Prostate gland (tissue), 2 donors: ENCODE measurements at regions not wholly inside any gene's neighbourhood (a gene's known extent, or its start where the extent isn't known, plus 50 kb on each side); places are given as distances from the start of the nearest gene placed in this dataset.

Experiments
- DNase-seq: peaks from one replicate; pipeline ENCODE4 v3.0.0-alpha.2; 2019; ENCODE audit warnings: low spot score
- H3K27ac ChIP-seq, 2 donors: fragments of 200-600 bp; sonication (generic); 2 replicates each; pipeline ENCODE4 v1.5.1; 2017 to 2019
- H3K27me3 ChIP-seq: fragments of 200-600 bp; sonication (generic); replicated peaks from 2 replicates; pipeline ENCODE4 v1.5.1; 2019; ENCODE audit not compliant: insufficient read depth
- H3K36me3 ChIP-seq, 2 donors: fragments of 200-600 bp; sonication (generic); 1 replicate in 1 of 2; 2 replicates in 1 of 2; pipeline versions ENCODE4 v1.5.1 to v1.8.1; 2017 to 2019
- H3K4me1 ChIP-seq: fragments of 200-600 bp; sonication (generic); replicated peaks from 2 replicates; pipeline ENCODE4 v1.5.1; 2019
- H3K4me3 ChIP-seq, 2 donors: fragments of 200-600 bp; sonication (generic); 2 replicates each; pipeline ENCODE4 v1.5.1; 2017 to 2019
- H3K9me3 ChIP-seq: fragments of 200-600 bp; sonication (generic); 2 replicates; pipeline ENCODE4 v1.5.1; 2017
- POLR2A ChIP-seq: fragments of 450-650 bp; IDR thresholded peaks from one replicate; pipeline ENCODE4 v1.6.1; 2016; ENCODE audit warnings: antibody characterized with exemption, mild to moderate bottlenecking
- POLR2AphosphoS5 ChIP-seq: sonication (generic); formaldehyde crosslinking; IDR thresholded peaks from one replicate; pipeline ENCODE4 v1.6.1; 2017; ENCODE audit warnings: antibody characterized with exemption
- WGBS: methylation state at CpG from one replicate; pipeline ENCODE4 v1.1.5; 2018; 5-methylcytosine and 5-hydroxymethylcytosine counted together
- intact Hi-C: fragments of 100-400 bp; cut with DNase I; formaldehyde crosslinking; loops from one replicate; pipeline ENCODE4 v1.14.2; 2022
- TF ChIP-seq, protein P1 (sequence below), 4 experiments: fragments of 200-600 bp in 2 of 4; fragments of 450-650 bp in 2 of 4; sonication (generic) in 2 of 4; IDR thresholded peaks; 1 replicate in 3 of 4; 2 replicates in 1 of 4; pipeline ENCODE4 v1.5.1; 2016 to 2019; ENCODE audit warnings: antibody characterized with exemption in 4 of 4, mild to moderate bottlenecking in 2 of 4, moderate library complexity in 2 of 4

DNA sequence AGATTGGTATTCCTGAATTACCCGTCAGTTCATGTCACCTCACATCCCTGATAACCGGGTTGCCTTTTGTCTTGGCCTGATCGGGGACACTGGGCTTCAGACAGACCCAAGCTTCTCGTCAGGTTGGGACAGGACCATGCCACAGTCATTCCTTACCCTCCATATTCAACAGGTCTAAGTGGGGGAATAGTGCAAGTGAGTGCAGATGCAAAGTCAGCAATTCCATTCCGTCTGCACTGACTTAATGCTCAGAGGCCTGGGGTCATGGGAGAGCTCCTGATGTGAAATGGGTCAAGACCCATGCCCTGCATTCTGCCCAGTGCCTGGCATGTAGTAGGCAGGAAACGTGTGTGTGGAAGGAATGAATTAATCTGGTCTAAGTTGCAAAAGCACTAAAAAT, 95.4 kb upstream of the PITRM1 start:
- no peak for DNase-seq
- no peaks in the 10 kb centered on the region for H3K27me3 ChIP-seq
- no peaks in the 10 kb centered on the region for H3K36me3 ChIP-seq
- H3K27ac ChIP-seq, result no peak overlapping the region
- TF ChIP-seq POLR2AphosphoS5 (no peak), POLR2A (no peak)
- intact Hi-C loops, result no loop called here
- no peak overlapping the region for H3K4me3 ChIP-seq
- no peaks in the 10 kb centered on the region for H3K4me1 ChIP-seq
- no peaks in the 10 kb centered on the region for H3K9me3 ChIP-seq
- 91% methylated on average over 6 of the region's 6 CpGs for WGBS

DNA sequence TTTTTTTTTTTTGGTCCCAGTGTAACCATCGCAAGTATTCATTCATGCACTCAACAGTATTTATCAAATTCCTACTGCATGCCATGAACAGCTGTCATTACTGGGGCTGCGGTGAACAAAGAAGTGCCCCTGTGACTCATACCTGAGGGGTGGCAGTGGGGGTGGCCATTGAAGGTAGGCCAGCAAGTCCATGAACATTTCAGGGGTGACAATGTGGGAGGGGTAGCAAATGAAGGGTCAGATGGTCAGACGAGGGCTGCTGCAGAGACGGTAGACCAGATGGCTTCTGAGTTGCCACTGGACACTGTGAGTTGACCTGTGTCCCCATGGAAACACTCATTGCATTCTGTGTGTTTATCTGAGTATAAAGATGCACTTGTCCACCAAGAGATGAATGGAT, 92.5 kb upstream of the PITRM1 start:
- H3K4me3 ChIP-seq, result no peak overlapping the region
- no peaks in the 10 kb centered on the region for H3K4me1 ChIP-seq
- no peak overlapping the region for H3K27ac ChIP-seq
- 96% methylated on average over 4 of the region's 4 CpGs for WGBS
- TF ChIP-seq POLR2AphosphoS5 (no peak), POLR2A (no peak)
- TF ChIP-seq, protein P1, sequence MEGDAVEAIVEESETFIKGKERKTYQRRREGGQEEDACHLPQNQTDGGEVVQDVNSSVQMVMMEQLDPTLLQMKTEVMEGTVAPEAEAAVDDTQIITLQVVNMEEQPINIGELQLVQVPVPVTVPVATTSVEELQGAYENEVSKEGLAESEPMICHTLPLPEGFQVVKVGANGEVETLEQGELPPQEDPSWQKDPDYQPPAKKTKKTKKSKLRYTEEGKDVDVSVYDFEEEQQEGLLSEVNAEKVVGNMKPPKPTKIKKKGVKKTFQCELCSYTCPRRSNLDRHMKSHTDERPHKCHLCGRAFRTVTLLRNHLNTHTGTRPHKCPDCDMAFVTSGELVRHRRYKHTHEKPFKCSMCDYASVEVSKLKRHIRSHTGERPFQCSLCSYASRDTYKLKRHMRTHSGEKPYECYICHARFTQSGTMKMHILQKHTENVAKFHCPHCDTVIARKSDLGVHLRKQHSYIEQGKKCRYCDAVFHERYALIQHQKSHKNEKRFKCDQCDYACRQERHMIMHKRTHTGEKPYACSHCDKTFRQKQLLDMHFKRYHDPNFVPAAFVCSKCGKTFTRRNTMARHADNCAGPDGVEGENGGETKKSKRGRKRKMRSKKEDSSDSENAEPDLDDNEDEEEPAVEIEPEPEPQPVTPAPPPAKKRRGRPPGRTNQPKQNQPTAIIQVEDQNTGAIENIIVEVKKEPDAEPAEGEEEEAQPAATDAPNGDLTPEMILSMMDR (IDR thresholded peaks at IDR 0.05), result no peak
- no peak for DNase-seq
- no peaks in the 10 kb centered on the region for H3K27me3 ChIP-seq
- H3K9me3 ChIP-seq, result no peaks in the 10 kb centered on the region
- no peaks in the 10 kb centered on the region for H3K36me3 ChIP-seq
- intact Hi-C loops, result no loop called here

DNA sequence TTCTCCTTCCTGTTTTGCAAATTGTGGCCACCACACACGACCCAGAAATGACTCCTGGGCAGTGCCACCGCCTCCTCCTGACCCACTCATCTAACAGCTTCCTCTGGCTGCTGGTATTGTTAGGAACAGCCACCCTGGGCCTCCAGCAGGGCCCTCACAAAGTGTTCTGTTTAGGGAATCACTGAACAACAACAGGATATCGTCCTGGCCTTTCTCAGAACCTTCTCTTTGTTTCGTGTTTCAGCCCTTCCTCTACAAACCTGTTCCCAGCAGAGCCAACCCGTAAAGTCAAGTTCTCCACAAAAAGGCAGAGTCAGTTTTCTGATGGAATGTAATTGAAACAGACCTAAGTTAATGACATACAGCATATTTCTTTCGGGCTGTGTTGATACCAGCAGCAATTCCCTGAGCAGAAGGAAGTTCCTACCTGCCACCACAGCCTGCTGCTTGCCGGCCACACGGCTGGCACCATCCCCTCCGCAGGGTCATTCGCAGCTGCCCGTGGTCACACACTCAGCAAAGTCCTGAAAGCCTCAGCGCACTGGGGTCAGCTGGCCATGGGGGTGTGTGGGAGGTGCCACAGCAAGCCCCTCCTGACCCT, 91.7 kb upstream of the PITRM1 start:
- no peaks in the 10 kb centered on the region for H3K27me3 ChIP-seq
- no peak overlapping the region for H3K27ac ChIP-seq
- intact Hi-C loops, result no loop called here
- H3K9me3 ChIP-seq, result no peaks in the 10 kb centered on the region
- H3K4me1 ChIP-seq, result no peaks in the 10 kb centered on the region
- H3K4me3 ChIP-seq, result no peak overlapping the region
- 69% methylated on average over 12 of the region's 12 CpGs for WGBS
- no peaks in the 10 kb centered on the region for H3K36me3 ChIP-seq
- DNase-seq, result no peak
- TF ChIP-seq POLR2AphosphoS5 (no peak), POLR2A (no peak)
- TF ChIP-seq, protein P1 (IDR thresholded peaks at IDR 0.05), result no peak

DNA sequence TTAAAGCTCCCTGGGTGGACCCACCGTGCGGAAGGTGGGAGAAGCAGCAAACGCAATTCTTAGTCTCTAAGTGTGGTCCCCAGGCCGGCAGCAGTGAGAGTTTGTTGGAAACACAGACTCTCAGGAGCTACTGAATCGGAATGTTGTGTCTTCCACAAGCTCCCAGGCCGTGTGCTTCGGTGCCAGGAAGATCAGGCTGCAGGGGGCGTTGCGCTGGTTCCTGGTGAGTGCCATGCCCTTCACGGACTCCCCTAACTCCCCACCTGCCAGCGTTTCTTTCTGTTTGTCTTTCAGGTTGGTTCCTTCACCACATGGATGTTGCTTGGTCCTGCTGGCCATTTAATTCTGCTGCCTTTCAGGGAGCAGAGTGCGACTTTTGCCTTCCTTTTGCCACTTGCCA, 91.2 kb upstream of the PITRM1 start:
- 92% methylated on average over 12 of the region's 12 CpGs for WGBS
- Histone ChIP-seq H3K9me3 (no peaks in the 10 kb centered on the region), H3K36me3 (no peaks in the 10 kb centered on the region), H3K4me3 (no peak overlapping the region), H3K27ac (no peak overlapping the region), H3K4me1 (no peaks in the 10 kb centered on the region), H3K27me3 (no peaks in the 10 kb centered on the region)
- no peak for DNase-seq
- intact Hi-C loops, result no loop called here
- TF ChIP-seq POLR2A (no peak), POLR2AphosphoS5 (no peak)
- TF ChIP-seq, protein P1 (IDR thresholded peaks at IDR 0.05), result no peak

DNA sequence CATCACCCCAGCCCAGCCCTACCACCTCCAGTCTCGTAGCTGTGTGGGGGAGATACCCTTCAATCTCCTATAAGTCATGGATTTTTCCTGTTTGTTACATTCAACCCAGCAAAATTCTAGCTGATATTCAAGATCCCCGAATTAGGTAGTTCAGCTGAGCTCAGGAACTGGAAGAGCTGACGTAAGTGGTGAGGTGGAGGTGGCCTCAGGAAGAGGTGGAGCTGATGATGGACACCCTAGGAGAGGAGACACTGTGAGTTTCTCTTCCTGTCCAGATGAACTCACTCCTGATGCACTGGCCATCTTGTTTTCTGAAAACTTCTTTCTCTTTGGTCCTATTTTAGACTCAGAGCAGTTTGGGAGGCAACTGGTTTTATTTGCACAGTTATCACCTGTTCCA, 90.5 kb upstream of the PITRM1 start:
- WGBS, result 62% methylated on average over 3 of the region's 3 CpGs
- no peaks in the 10 kb centered on the region for H3K4me1 ChIP-seq
- TF ChIP-seq, protein P1 (IDR thresholded peaks at IDR 0.05), result no peak
- TF ChIP-seq POLR2AphosphoS5, result no peak
- TF ChIP-seq POLR2A, result no peak
- no peaks in the 10 kb centered on the region for H3K36me3 ChIP-seq
- H3K27ac ChIP-seq, result no peak overlapping the region
- H3K4me3 ChIP-seq, result no peak overlapping the region
- H3K9me3 ChIP-seq, result no peaks in the 10 kb centered on the region
- intact Hi-C loops, result no loop called here
- H3K27me3 ChIP-seq, result no peaks in the 10 kb centered on the region
- DNase-seq, result no peak
